ENCODE measurements at regions not wholly inside any gene's neighbourhood (a gene's known extent, or its start where the extent isn't known, plus 50 kb on each side); places are given as distances from the start of the nearest gene placed in this dataset.
"Not testable (repeated sequence)": the region's sequence is repeated elsewhere in the genome, so short reads cannot be mapped to it uniquely, and the experiment has no call there.

GRCh38 chr16:10253409-10253808 is 71.2 kb upstream of the GRIN2A start:
- no peak overlapping the region for H3K27ac Mint-ChIP-seq (ENCODE audit: unreplicated experiment)
- TF ChIP-seq CTCF (IDR thresholded peaks at IDR 0.05; ENCODE audit: unreplicated experiment), result no peak
- intact Hi-C loops (cut with micrococcal nuclease; ENCODE audit: unreplicated experiment), result no loop called here
- no TSS peak for BruUV-seq (replicated peaks)
- DNase-seq, result no peak
- H3K9me3 Mint-ChIP-seq (ENCODE audit: low read depth, unreplicated experiment), result no peaks in the 10 kb centered on the region
- H3K27me3 Mint-ChIP-seq (ENCODE audit: unreplicated experiment), result peaks cover 14% of the 10 kb centered on the region
- H3K36me3 Mint-ChIP-seq (ENCODE audit: insufficient read depth, unreplicated experiment), result peaks cover 4% of the 10 kb centered on the region
- H3K4me1 Mint-ChIP-seq (ENCODE audit: low read depth, unreplicated experiment), result peaks cover 18% of the 10 kb centered on the region
- H3K4me3 Mint-ChIP-seq (ENCODE audit: low read depth, unreplicated experiment), result no peak overlapping the region
- CTCF ChIA-PET, result no interaction called here

- no TSS peak for BruUV-seq (replicated peaks)
- peaks cover 4% of the 10 kb centered on the region for H3K36me3 Mint-ChIP-seq (ENCODE audit: insufficient read depth, unreplicated experiment)
- H3K4me1 Mint-ChIP-seq (ENCODE audit: low read depth, unreplicated experiment), result peaks cover 18% of the 10 kb centered on the region
- no peak overlapping the region for H3K27ac Mint-ChIP-seq (ENCODE audit: unreplicated experiment)
- H3K27me3 Mint-ChIP-seq (ENCODE audit: unreplicated experiment), result peaks cover 14% of the 10 kb centered on the region
- H3K4me3 Mint-ChIP-seq (ENCODE audit: low read depth, unreplicated experiment), result no peak overlapping the region
- no peak for DNase-seq
- CTCF ChIA-PET, result no interaction called here
- no peak for TF ChIP-seq CTCF (IDR thresholded peaks at IDR 0.05; ENCODE audit: unreplicated experiment)
- intact Hi-C loops (cut with micrococcal nuclease; ENCODE audit: unreplicated experiment), result loop anchor here (1.0 to 5.0 kb wide), 4 partner anchors 57 to 482 kb away; no protein-coding TSS in a partner anchor
- H3K9me3 Mint-ChIP-seq (ENCODE audit: low read depth, unreplicated experiment), result no peaks in the 10 kb centered on the region
Observed at GRCh38 chr16:10255728-10256127, 73.5 kb upstream of the GRIN2A start.

GRCh38 chr16:10256784-10257641 is 74.8 kb upstream of the GRIN2A start:
- Mint-ChIP-seq H3K36me3 (ENCODE audit: insufficient read depth, unreplicated experiment) (peaks cover 4% of the 10 kb centered on the region), H3K9me3 (ENCODE audit: low read depth, unreplicated experiment) (no peaks in the 10 kb centered on the region), H3K4me1 (ENCODE audit: low read depth, unreplicated experiment) (peaks cover 18% of the 10 kb centered on the region), H3K4me3 (ENCODE audit: low read depth, unreplicated experiment) (peak overlapping the region; percentile 13), H3K27me3 (ENCODE audit: unreplicated experiment) (peaks cover 9% of the 10 kb centered on the region), H3K27ac (ENCODE audit: unreplicated experiment) (no peak overlapping the region)
- intact Hi-C loops (cut with micrococcal nuclease; ENCODE audit: unreplicated experiment), result loop anchor here (1.0 to 5.0 kb wide), 4 partner anchors 56 to 480 kb away; no protein-coding TSS in a partner anchor
- BruUV-seq (replicated peaks), result no TSS peak
- TF ChIP-seq CTCF (IDR thresholded peaks at IDR 0.05; ENCODE audit: unreplicated experiment), result peak; percentile 82
- peak; percentile 52 for DNase-seq
- CTCF ChIA-PET, result interaction anchor here (0.7 to 1.9 kb wide), 5 partner anchors 26 to 1092 kb away, joined by 3 to 10 read pairs (median 5); no protein-coding TSS in a partner anchor

GRCh38 chr16:10257642-10258251 is 75.5 kb upstream of the GRIN2A start:
- H3K27ac Mint-ChIP-seq (ENCODE audit: unreplicated experiment); BruUV-seq (replicated peaks); H3K27me3 Mint-ChIP-seq (ENCODE audit: unreplicated experiment); H3K9me3 Mint-ChIP-seq (ENCODE audit: low read depth, unreplicated experiment); DNase-seq; H3K4me3 Mint-ChIP-seq (ENCODE audit: low read depth, unreplicated experiment); H3K36me3 Mint-ChIP-seq (ENCODE audit: insufficient read depth, unreplicated experiment): not testable (repeated sequence)
- CTCF ChIA-PET, result interaction anchor here (0.6 to 1.9 kb wide), 5 partner anchors 10 to 1093 kb away, joined by 3 to 10 read pairs (median 4); no protein-coding TSS in a partner anchor
- intact Hi-C loops (cut with micrococcal nuclease; ENCODE audit: unreplicated experiment), result loop anchor here (2.0 to 5.0 kb wide), 3 partner anchors 55 to 480 kb away; no protein-coding TSS in a partner anchor
- peaks cover 18% of the 10 kb centered on the region for H3K4me1 Mint-ChIP-seq (ENCODE audit: low read depth, unreplicated experiment)

- not testable (repeated sequence) for H3K36me3 Mint-ChIP-seq (ENCODE audit: insufficient read depth, unreplicated experiment); H3K4me3 Mint-ChIP-seq (ENCODE audit: low read depth, unreplicated experiment); H3K27ac Mint-ChIP-seq (ENCODE audit: unreplicated experiment); DNase-seq; H3K9me3 Mint-ChIP-seq (ENCODE audit: low read depth, unreplicated experiment); H3K27me3 Mint-ChIP-seq (ENCODE audit: unreplicated experiment); BruUV-seq (replicated peaks)
- intact Hi-C loops (cut with micrococcal nuclease; ENCODE audit: unreplicated experiment), result loop anchor here (5.0 kb wide), 1 partner anchor 478 kb away; no protein-coding TSS in a partner anchor
- CTCF ChIA-PET, result interaction anchor here (0.5 kb wide), 1 partner anchor 591 kb away, joined by 4 read pairs; no protein-coding TSS in a partner anchor
- H3K4me1 Mint-ChIP-seq (ENCODE audit: low read depth, unreplicated experiment), result peaks cover 18% of the 10 kb centered on the region
Observed at GRCh38 chr16:10258930-10259603, 76.8 kb upstream of the GRIN2A start.

All from Calu3 (cell line).